Neuronal stem cell (in vitro differentiated cells): ENCODE measurements at regions not wholly inside any gene's neighbourhood (a gene's known extent, or its start where the extent isn't known, plus 50 kb on each side); places are given as distances from the start of the nearest gene placed in this dataset.

Experiments
- DNase-seq: peaks from one replicate; pipeline ENCODE4 v3.0.0-alpha.2; 2013; ENCODE audit warnings: low spot score
- H2AFZ ChIP-seq: one replicate; pipeline ENCODE4 v1.6.1; 2013; ENCODE audit warnings: mild to moderate bottlenecking, low read length, inconsistent platforms
- H2AK5ac ChIP-seq: 2 replicates; pipeline ENCODE4 v1.6.1; 2013; ENCODE audit warnings: low read depth, mild to moderate bottlenecking, inconsistent platforms, low read length, moderate library complexity, mixed read lengths
- H2BK120ac ChIP-seq: 2 replicates; pipeline ENCODE4 v1.6.1; 2013; ENCODE audit warnings: low read depth, mild to moderate bottlenecking, inconsistent platforms, low read length, moderate library complexity, mixed read lengths
- H2BK12ac ChIP-seq: one replicate; pipeline ENCODE4 v1.6.1; 2013; ENCODE audit warnings: low read length, inconsistent platforms
- H2BK15ac ChIP-seq: 2 replicates; pipeline ENCODE4 v1.6.1; 2013; ENCODE audit warnings: mild to moderate bottlenecking, low read length, inconsistent platforms, mixed read lengths
- H2BK5ac ChIP-seq: one replicate; pipeline ENCODE4 v1.6.1; 2013; ENCODE audit warnings: inconsistent platforms, mild to moderate bottlenecking, low read length, moderate library complexity
- H3K14ac ChIP-seq: one replicate; pipeline ENCODE4 v1.6.1; 2013; ENCODE audit warnings: low read length, inconsistent platforms
- H3K18ac ChIP-seq: 2 replicates; pipeline ENCODE4 v1.6.1; 2013; ENCODE audit warnings: low read length, inconsistent platforms
- H3K23ac ChIP-seq: 2 replicates; pipeline ENCODE4 v1.6.1; 2013; ENCODE audit warnings: low read depth, mild to moderate bottlenecking, mixed read lengths, low read length, inconsistent platforms; ENCODE audit not compliant: poor library complexity
- H3K27ac ChIP-seq: replicated peaks from 3 replicates; pipeline ENCODE4 v1.5.1; 2013; ENCODE audit warnings: low read length, inconsistent platforms
- H3K27me3 ChIP-seq, 3 experiments: 2 replicates each; pipeline ENCODE4 v1.6.1; 2013; ENCODE audit warnings: low read length in 3 of 3, mild to moderate bottlenecking in 2 of 3, inconsistent platforms in 1 of 3, low read depth in 1 of 3, mixed read lengths in 1 of 3, moderate library complexity in 1 of 3; ENCODE audit not compliant: control insufficient read depth in 3 of 3, insufficient read depth in 3 of 3
- H3K36me3 ChIP-seq, 2 donors: replicated peaks in 1 of 2; 2 replicates each; pipeline ENCODE4 v1.6.1; 2013; ENCODE audit warnings: low read length in 2 of 2; ENCODE audit not compliant: control insufficient read depth in 2 of 2, insufficient read depth in 2 of 2
- H3K4ac ChIP-seq: 2 replicates; pipeline ENCODE4 v1.6.1; 2013; ENCODE audit warnings: inconsistent platforms, mild to moderate bottlenecking, low read length, moderate library complexity
- H3K4me1 ChIP-seq, 2 donors: 1 replicate in 1 of 2; 2 replicates in 1 of 2; pipeline ENCODE4 v1.6.1; 2013; ENCODE audit warnings: low read length in 2 of 2, low read depth in 1 of 2; ENCODE audit not compliant: control insufficient read depth in 2 of 2, insufficient read depth in 1 of 2
- H3K4me2 ChIP-seq: one replicate; pipeline ENCODE4 v1.6.1; 2013; ENCODE audit warnings: mild to moderate bottlenecking, low read length, inconsistent platforms; ENCODE audit not compliant: insufficient read depth, poor library complexity, severe bottlenecking
- H3K4me3 ChIP-seq, 2 donors: 2 replicates each; pipeline ENCODE4 v1.5.1; 2013; ENCODE audit warnings: low read length in 2 of 2, mild to moderate bottlenecking in 2 of 2, inconsistent platforms in 1 of 2, moderate library complexity in 1 of 2
- H3K79me1 ChIP-seq: one replicate; pipeline ENCODE4 v1.6.1; 2013; ENCODE audit warnings: low read depth, mild to moderate bottlenecking, inconsistent platforms, low read length, moderate library complexity
- H3K9ac ChIP-seq: one replicate; pipeline ENCODE4 v1.6.1; 2013; ENCODE audit warnings: mild to moderate bottlenecking, low read depth, low read length, inconsistent platforms; ENCODE audit not compliant: poor library complexity
- H3K9me3 ChIP-seq, 2 donors: replicated peaks in 1 of 2; 2 replicates each; pipeline versions ENCODE3 to v1.6.1; 2013; ENCODE audit warnings: low read length in 2 of 2, mild to moderate bottlenecking in 2 of 2, inconsistent platforms in 1 of 2, low read depth in 1 of 2, mixed read lengths in 1 of 2, moderate library complexity in 1 of 2; ENCODE audit not compliant: control insufficient read depth in 2 of 2, insufficient read depth in 1 of 2
- H4K8ac ChIP-seq: one replicate; pipeline ENCODE4 v1.6.1; 2013; ENCODE audit warnings: low read depth, mild to moderate bottlenecking, inconsistent platforms, low read length, moderate library complexity
- H4K91ac ChIP-seq: one replicate; pipeline ENCODE4 v1.6.1; 2013; ENCODE audit warnings: low read length, low read depth, mild to moderate bottlenecking, inconsistent platforms; ENCODE audit not compliant: poor library complexity
- WGBS, 2 donors: extraction: QIAGEN DNeasy Blood & Tissue Kit; methylation state at CpG; one replicate each; pipeline ENCODE4 v1.1.7; 2013; ENCODE audit warnings: missing lambda C conversion rate in 2 of 2, mixed read lengths in 1 of 2; ENCODE audit not compliant: insufficient read length in 2 of 2, insufficient replicate concordance in 1 of 2; ENCODE audit errors: extremely low coverage in 2 of 2; 5-methylcytosine and 5-hydroxymethylcytosine counted together

- Histone ChIP-seq H3K79me1 (no peaks in the 10 kb centered on the region), H3K27me3 (peaks cover 0 to 42% (median 0%) of the 10 kb centered on the region in 3 experiments), H3K4me3 (no peak overlapping the region), H3K4me1 (no peaks in the 10 kb centered on the region), H2BK5ac (no peak overlapping the region), H3K9ac (no peak overlapping the region), H3K4me2 (no peak overlapping the region), H3K36me3 (no peaks in the 10 kb centered on the region), H2AK5ac (no peak overlapping the region), H4K91ac (no peak overlapping the region), H2BK12ac (no peak overlapping the region), H3K14ac (no peak overlapping the region), H2BK15ac (no peak overlapping the region), H3K4ac (no peak overlapping the region), H3K9me3 (no peaks in the 10 kb centered on the region), H3K23ac (no peak overlapping the region), H3K18ac (no peak overlapping the region), H4K8ac (no peak overlapping the region), H2BK120ac (no peak overlapping the region), H2AFZ (no peak overlapping the region), H3K27ac (no peak overlapping the region)
- no CpG with 5 or more reads among the region's 3 CpGs for WGBS, 2 donors
- no peak for DNase-seq
Measured at GRCh38 chr3:168996622-168997021, 666.9 kb downstream of the MECOM start.

DNA sequence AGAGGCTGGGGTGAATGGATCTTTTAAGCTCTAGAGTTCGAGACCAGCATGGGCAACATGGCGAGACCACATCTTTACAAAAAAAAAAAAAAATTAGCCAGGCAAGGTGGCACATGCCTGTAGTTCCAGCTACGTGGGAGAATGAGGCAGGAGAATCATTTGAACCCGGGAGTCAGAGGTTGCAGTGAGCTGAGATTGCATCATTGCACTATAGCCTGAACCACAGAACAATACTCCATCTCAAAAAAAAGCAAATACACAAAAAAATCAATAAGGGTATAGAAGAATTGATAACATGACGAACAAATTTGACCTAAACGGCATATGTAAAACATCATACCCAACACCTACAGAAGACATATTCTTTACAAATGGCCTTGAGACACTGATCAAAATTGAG is 668.4 kb downstream of the MECOM start:
- Histone ChIP-seq H3K36me3 (no peaks in the 10 kb centered on the region), H3K4ac (no peak overlapping the region), H3K14ac (no peak overlapping the region), H2BK5ac (no peak overlapping the region), H3K4me3 (no peak overlapping the region), H3K9me3 (no peaks in the 10 kb centered on the region), H3K18ac (no peak overlapping the region), H3K79me1 (no peaks in the 10 kb centered on the region), H2BK12ac (no peak overlapping the region), H3K23ac (no peak overlapping the region), H3K27me3 (peaks cover 0 to 29% (median 0%) of the 10 kb centered on the region in 3 experiments), H2BK120ac (no peak overlapping the region), H2BK15ac (no peak overlapping the region), H3K9ac (no peak overlapping the region), H2AFZ (no peak overlapping the region), H4K8ac (no peak overlapping the region), H2AK5ac (no peak overlapping the region), H4K91ac (no peak overlapping the region), H3K4me1 (no peaks in the 10 kb centered on the region), H3K27ac (no peak overlapping the region), H3K4me2 (no peak overlapping the region)
- DNase-seq = no peak
- WGBS, 2 donors = no CpG with 5 or more reads among the region's 6 CpGs

DNA sequence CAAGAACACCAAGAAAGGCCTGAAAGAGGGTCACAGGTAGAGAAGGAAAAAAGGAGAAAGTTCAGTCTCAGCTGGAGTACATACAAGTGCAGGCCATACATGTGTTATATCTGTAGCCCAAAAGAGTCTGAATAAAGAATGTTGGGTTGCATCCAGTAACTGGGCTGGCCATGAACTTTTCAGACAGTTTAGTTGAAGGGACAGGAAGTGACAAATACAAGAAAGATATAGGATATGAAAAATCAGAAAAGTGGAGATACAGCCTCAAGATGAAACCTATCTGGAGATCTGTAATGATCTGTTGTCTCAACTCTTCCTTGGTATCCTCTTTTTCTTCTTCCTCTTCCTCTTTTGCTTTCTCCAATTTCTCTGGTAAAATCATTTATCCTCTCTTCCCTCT is 671.7 kb downstream of the MECOM start:
- Histone ChIP-seq H4K8ac (no peak overlapping the region), H3K9me3 (no peaks in the 10 kb centered on the region), H3K36me3 (no peaks in the 10 kb centered on the region), H3K4me2 (no peak overlapping the region), H2BK15ac (no peak overlapping the region), H2AK5ac (no peak overlapping the region), H4K91ac (no peak overlapping the region), H3K4me3 (no peak overlapping the region), H2BK12ac (no peak overlapping the region), H3K79me1 (no peaks in the 10 kb centered on the region), H2BK5ac (no peak overlapping the region), H3K27me3 (peaks cover 0 to 4% (median 0%) of the 10 kb centered on the region in 3 experiments), H3K4ac (no peak overlapping the region), H3K18ac (no peak overlapping the region), H2AFZ (no peak overlapping the region), H3K9ac (no peak overlapping the region), H3K27ac (no peak overlapping the region), H3K4me1 (no peaks in the 10 kb centered on the region), H3K14ac (no peak overlapping the region), H3K23ac (no peak overlapping the region), H2BK120ac (no peak overlapping the region)
- no peak for DNase-seq

DNA sequence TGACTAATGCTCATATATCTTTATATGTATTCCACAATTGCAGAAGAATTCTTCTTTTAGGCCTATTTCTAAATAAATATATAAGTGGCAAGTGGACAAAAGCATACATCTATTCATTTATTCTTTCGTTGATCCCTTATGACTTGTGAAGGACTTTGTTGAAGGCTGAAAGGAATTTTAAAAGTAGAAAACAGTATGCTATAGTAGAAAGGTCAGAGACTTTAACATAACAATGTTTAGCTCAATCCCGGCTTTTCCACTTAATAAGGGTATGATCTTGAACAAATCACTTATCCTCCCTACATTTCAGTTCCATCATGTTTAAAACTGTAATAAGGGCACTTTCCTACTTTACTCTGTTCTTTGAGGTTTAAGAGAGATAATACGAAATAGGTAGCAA is 672.9 kb downstream of the MECOM start:
- Histone ChIP-seq H2BK5ac (no peak overlapping the region), H4K91ac (no peak overlapping the region), H4K8ac (no peak overlapping the region), H3K4me1 (no peaks in the 10 kb centered on the region), H3K27ac (no peak overlapping the region), H3K9ac (no peak overlapping the region), H3K4me2 (no peak overlapping the region), H2BK15ac (no peak overlapping the region), H3K36me3 (no peaks in the 10 kb centered on the region), H3K14ac (no peak overlapping the region), H2AK5ac (no peak overlapping the region), H3K23ac (no peak overlapping the region), H3K9me3 (no peaks in the 10 kb centered on the region), H3K18ac (no peak overlapping the region), H3K4me3 (no peak overlapping the region), H2AFZ (no peak overlapping the region), H2BK12ac (no peak overlapping the region), H3K4ac (no peak overlapping the region), H3K79me1 (no peaks in the 10 kb centered on the region), H2BK120ac (no peak overlapping the region), H3K27me3 (no peaks in the 10 kb centered on the region)
- DNase-seq = no peak
- no CpG with 5 or more reads among the region's 3 CpGs for WGBS, 2 donors
